Liver (tissue), 8 donors: ENCODE measurements at regions not wholly inside any gene's neighbourhood (a gene's known extent, or its start where the extent isn't known, plus 50 kb on each side); places are given as distances from the start of the nearest gene placed in this dataset.

Source experiments
- DNase-seq: peaks from one replicate; pipeline ENCODE4 v3.0.0-alpha.2; 2017; ENCODE audit warnings: low spot score
- H3K27ac ChIP-seq, 2 donors: one replicate each; pipeline ENCODE4 v1.7.0; 2013; ENCODE audit warnings: inconsistent platforms in 2 of 2, low read length in 2 of 2, control low read depth in 1 of 2, low read depth in 1 of 2, mild to moderate bottlenecking in 1 of 2
- H3K27me3 ChIP-seq, 4 donors: one replicate each; pipeline versions ENCODE4 v1.6.1 to v1.7.0; 2013; ENCODE audit warnings: low read length in 3 of 4, inconsistent platforms in 1 of 4, mild to moderate bottlenecking in 1 of 4, moderate library complexity in 1 of 4; ENCODE audit not compliant: control insufficient read depth in 4 of 4, insufficient read depth in 4 of 4
- H3K36me3 ChIP-seq, 4 donors: one replicate each; pipeline versions ENCODE4 v1.6.1 to v1.7.0; 2013; ENCODE audit warnings: low read length in 3 of 4, mild to moderate bottlenecking in 3 of 4, low read depth in 1 of 4, moderate library complexity in 1 of 4; ENCODE audit not compliant: control insufficient read depth in 4 of 4, insufficient read depth in 3 of 4
- H3K4me1 ChIP-seq, 4 donors: one replicate each; pipeline versions ENCODE4 v1.6.1 to v1.7.0; 2013; ENCODE audit warnings: low read length in 3 of 4, mild to moderate bottlenecking in 3 of 4, moderate library complexity in 1 of 4; ENCODE audit not compliant: control insufficient read depth in 4 of 4, insufficient read depth in 4 of 4
- H3K4me3 ChIP-seq, 3 donors: one replicate each; pipeline versions ENCODE4 v1.6.1 to v1.7.0; 2013; ENCODE audit warnings: low read length in 3 of 3, control low read depth in 1 of 3, low read depth in 1 of 3, mild to moderate bottlenecking in 1 of 3
- H3K9ac ChIP-seq, 2 donors: one replicate each; pipeline ENCODE4 v1.7.0; 2013; ENCODE audit warnings: low read length in 2 of 2, mild to moderate bottlenecking in 2 of 2, moderate library complexity in 2 of 2, control low read depth in 1 of 2, low read depth in 1 of 2
- H3K9me3 ChIP-seq, 4 donors: one replicate each; pipeline versions ENCODE4 v1.6.1 to v1.7.0; 2013; ENCODE audit warnings: low read length in 3 of 4; ENCODE audit not compliant: control insufficient read depth in 4 of 4
- EGR1 ChIP-seq, 2 donors: IDR thresholded peaks; 2 replicates each; pipeline ENCODE4 v1.6.1; 2016 to 2018; ENCODE audit warnings: antibody characterized with exemption in 2 of 2, low read depth in 2 of 2
- FOXA1 ChIP-seq: IDR thresholded peaks from 2 replicates; pipeline ENCODE4 v1.6.1; 2016; ENCODE audit warnings: antibody characterized with exemption
- FOXA2 ChIP-seq: IDR thresholded peaks from 2 replicates; pipeline ENCODE4 v1.6.1; 2016; ENCODE audit warnings: antibody characterized with exemption
- GABPA ChIP-seq, 2 donors: IDR thresholded peaks in 1 of 2; conservative IDR thresholded peaks in 1 of 2; 2 replicates each; pipeline ENCODE4 v1.6.1; 2016; ENCODE audit warnings: antibody characterized with exemption in 2 of 2, mild to moderate bottlenecking in 1 of 2, moderate library complexity in 1 of 2
- HNF4A ChIP-seq, 2 donors: conservative IDR thresholded peaks; 2 replicates each; pipeline ENCODE4 v1.6.1; 2016; ENCODE audit warnings: antibody characterized with exemption in 2 of 2, mild to moderate bottlenecking in 2 of 2
- HNF4G ChIP-seq: IDR thresholded peaks from 2 replicates; pipeline ENCODE4 v1.6.1; 2016; ENCODE audit warnings: antibody characterized with exemption
- JUND ChIP-seq, 2 donors: IDR thresholded peaks; 2 replicates each; pipeline ENCODE4 v1.6.1; 2016; ENCODE audit warnings: antibody characterized with exemption in 2 of 2
- NR2F2 ChIP-seq: IDR thresholded peaks from 2 replicates; pipeline ENCODE4 v1.6.1; 2016; ENCODE audit warnings: antibody characterized with exemption
- RAD21 ChIP-seq, 2 donors: IDR thresholded peaks; 2 replicates each; pipeline ENCODE4 v1.6.1; 2016; ENCODE audit warnings: antibody characterized with exemption in 2 of 2, mild to moderate bottlenecking in 2 of 2
- RXRA ChIP-seq, 2 donors: IDR thresholded peaks; 2 replicates each; pipeline ENCODE4 v1.6.1; 2017 to 2018; ENCODE audit warnings: antibody characterized with exemption in 2 of 2, mild to moderate bottlenecking in 1 of 2
- SP1 ChIP-seq: IDR thresholded peaks from 2 replicates; pipeline ENCODE4 v1.6.1; 2018; ENCODE audit warnings: antibody characterized with exemption, mild to moderate bottlenecking
- TAF1 ChIP-seq: conservative IDR thresholded peaks from 2 replicates; pipeline ENCODE4 v1.6.1; 2016; ENCODE audit warnings: antibody characterized with exemption, mild to moderate bottlenecking
- YY1 ChIP-seq: IDR thresholded peaks from 2 replicates; pipeline ENCODE4 v1.6.1; 2016; ENCODE audit warnings: antibody characterized with exemption, mild to moderate bottlenecking
- WGBS: extraction: QIAGEN DNeasy Blood & Tissue Kit; methylation state at CpG from one replicate; pipeline ENCODE4 v1.1.7; 2013; 5-methylcytosine and 5-hydroxymethylcytosine counted together
- TF ChIP-seq, protein P1 (sequence below): IDR thresholded peaks from 2 replicates; pipeline ENCODE4 v1.6.1; 2016; ENCODE audit warnings: antibody characterized with exemption
- TF ChIP-seq, protein P2 (sequence below): fragments of 150-350 bp; IDR thresholded peaks from 2 replicates; pipeline ENCODE4 v1.5.1; 2017; ENCODE audit warnings: improper control_type of control experiment, low read depth, low read length; ENCODE audit not compliant: missing input control
- TF ChIP-seq, protein P3 (sequence below): IDR thresholded peaks from 2 replicates; pipeline ENCODE4 v1.6.1; 2016; ENCODE audit warnings: antibody characterized with exemption, mild to moderate bottlenecking
- TF ChIP-seq, protein P4 (sequence below): IDR thresholded peaks from 2 replicates; pipeline ENCODE4 v1.6.1; 2016; ENCODE audit warnings: antibody characterized with exemption
- TF ChIP-seq, protein P5 (sequence below): IDR thresholded peaks from 2 replicates; pipeline ENCODE4 v1.6.1; 2016; ENCODE audit warnings: antibody characterized with exemption
- donor health status: healthy.
- donor health status: healthy.
- donor health status: healthy.
- donor health status: healthy.
- donor health status: healthy.

DNA sequence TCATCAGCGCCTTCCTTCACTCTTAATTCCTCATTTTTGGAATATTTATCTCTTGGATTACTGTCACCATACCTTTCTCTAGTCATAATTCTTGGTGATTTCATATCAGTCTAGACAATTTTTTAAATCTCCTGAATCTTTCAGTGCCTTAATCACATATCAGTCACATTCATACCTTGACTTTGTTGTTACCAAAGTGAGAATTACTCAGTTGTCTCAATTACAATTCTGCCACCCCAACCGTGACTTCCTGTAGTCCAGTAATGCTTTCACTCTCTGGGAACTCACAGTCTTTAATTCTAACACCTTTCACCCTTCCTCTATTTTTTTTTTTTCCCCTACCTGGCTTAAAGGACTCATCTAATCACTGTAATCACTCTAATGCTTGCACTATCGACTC, 1275.3 kb upstream of the TENM3 start:
- TF ChIP-seq FOXA2 (no peak), EGR1 (IDR thresholded peaks at IDR 0.05; ENCODE audit: low read depth in 2 of 2) (no peak), RAD21 (IDR thresholded peaks at IDR 0.05) (no peak), FOXA1 (no peak), GABPA (IDR thresholded peaks at IDR 0.05 in 1 of 2, conservative IDR thresholded peaks at IDR 0.05 in 1 of 2) (no peak), RXRA (IDR thresholded peaks at IDR 0.05) (no peak), SP1 (no peak), HNF4A (conservative IDR thresholded peaks at IDR 0.05) (no peak), YY1 (no peak), NR2F2 (no peak), JUND (IDR thresholded peaks at IDR 0.05) (no peak), HNF4G (no peak)
- TF ChIP-seq, protein P1, sequence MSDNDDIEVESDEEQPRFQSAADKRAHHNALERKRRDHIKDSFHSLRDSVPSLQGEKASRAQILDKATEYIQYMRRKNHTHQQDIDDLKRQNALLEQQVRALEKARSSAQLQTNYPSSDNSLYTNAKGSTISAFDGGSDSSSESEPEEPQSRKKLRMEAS: no peak
- TF ChIP-seq, protein P2, sequence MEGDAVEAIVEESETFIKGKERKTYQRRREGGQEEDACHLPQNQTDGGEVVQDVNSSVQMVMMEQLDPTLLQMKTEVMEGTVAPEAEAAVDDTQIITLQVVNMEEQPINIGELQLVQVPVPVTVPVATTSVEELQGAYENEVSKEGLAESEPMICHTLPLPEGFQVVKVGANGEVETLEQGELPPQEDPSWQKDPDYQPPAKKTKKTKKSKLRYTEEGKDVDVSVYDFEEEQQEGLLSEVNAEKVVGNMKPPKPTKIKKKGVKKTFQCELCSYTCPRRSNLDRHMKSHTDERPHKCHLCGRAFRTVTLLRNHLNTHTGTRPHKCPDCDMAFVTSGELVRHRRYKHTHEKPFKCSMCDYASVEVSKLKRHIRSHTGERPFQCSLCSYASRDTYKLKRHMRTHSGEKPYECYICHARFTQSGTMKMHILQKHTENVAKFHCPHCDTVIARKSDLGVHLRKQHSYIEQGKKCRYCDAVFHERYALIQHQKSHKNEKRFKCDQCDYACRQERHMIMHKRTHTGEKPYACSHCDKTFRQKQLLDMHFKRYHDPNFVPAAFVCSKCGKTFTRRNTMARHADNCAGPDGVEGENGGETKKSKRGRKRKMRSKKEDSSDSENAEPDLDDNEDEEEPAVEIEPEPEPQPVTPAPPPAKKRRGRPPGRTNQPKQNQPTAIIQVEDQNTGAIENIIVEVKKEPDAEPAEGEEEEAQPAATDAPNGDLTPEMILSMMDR: no peak
- TF ChIP-seq, protein P3, sequence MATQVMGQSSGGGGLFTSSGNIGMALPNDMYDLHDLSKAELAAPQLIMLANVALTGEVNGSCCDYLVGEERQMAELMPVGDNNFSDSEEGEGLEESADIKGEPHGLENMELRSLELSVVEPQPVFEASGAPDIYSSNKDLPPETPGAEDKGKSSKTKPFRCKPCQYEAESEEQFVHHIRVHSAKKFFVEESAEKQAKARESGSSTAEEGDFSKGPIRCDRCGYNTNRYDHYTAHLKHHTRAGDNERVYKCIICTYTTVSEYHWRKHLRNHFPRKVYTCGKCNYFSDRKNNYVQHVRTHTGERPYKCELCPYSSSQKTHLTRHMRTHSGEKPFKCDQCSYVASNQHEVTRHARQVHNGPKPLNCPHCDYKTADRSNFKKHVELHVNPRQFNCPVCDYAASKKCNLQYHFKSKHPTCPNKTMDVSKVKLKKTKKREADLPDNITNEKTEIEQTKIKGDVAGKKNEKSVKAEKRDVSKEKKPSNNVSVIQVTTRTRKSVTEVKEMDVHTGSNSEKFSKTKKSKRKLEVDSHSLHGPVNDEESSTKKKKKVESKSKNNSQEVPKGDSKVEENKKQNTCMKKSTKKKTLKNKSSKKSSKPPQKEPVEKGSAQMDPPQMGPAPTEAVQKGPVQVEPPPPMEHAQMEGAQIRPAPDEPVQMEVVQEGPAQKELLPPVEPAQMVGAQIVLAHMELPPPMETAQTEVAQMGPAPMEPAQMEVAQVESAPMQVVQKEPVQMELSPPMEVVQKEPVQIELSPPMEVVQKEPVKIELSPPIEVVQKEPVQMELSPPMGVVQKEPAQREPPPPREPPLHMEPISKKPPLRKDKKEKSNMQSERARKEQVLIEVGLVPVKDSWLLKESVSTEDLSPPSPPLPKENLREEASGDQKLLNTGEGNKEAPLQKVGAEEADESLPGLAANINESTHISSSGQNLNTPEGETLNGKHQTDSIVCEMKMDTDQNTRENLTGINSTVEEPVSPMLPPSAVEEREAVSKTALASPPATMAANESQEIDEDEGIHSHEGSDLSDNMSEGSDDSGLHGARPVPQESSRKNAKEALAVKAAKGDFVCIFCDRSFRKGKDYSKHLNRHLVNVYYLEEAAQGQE: no peak
- TF ChIP-seq, protein P4, sequence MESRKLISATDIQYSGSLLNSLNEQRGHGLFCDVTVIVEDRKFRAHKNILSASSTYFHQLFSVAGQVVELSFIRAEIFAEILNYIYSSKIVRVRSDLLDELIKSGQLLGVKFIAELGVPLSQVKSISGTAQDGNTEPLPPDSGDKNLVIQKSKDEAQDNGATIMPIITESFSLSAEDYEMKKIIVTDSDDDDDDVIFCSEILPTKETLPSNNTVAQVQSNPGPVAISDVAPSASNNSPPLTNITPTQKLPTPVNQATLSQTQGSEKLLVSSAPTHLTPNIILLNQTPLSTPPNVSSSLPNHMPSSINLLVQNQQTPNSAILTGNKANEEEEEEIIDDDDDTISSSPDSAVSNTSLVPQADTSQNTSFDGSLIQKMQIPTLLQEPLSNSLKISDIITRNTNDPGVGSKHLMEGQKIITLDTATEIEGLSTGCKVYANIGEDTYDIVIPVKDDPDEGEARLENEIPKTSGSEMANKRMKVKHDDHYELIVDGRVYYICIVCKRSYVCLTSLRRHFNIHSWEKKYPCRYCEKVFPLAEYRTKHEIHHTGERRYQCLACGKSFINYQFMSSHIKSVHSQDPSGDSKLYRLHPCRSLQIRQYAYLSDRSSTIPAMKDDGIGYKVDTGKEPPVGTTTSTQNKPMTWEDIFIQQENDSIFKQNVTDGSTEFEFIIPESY: no peak
- TF ChIP-seq, protein P5, sequence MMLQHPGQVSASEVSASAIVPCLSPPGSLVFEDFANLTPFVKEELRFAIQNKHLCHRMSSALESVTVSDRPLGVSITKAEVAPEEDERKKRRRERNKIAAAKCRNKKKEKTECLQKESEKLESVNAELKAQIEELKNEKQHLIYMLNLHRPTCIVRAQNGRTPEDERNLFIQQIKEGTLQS: no peak
- Histone ChIP-seq H3K36me3 (no peaks in the 10 kb centered on the region), H3K27ac (no peak overlapping the region), H3K27me3 (no peaks in the 10 kb centered on the region), H3K9me3 (no peaks in the 10 kb centered on the region), H3K9ac (no peak overlapping the region), H3K4me1 (no peaks in the 10 kb centered on the region), H3K4me3 (no peak overlapping the region)
- 59% methylated on average over 3 of the region's 3 CpGs for WGBS
- no peak for DNase-seq

DNA sequence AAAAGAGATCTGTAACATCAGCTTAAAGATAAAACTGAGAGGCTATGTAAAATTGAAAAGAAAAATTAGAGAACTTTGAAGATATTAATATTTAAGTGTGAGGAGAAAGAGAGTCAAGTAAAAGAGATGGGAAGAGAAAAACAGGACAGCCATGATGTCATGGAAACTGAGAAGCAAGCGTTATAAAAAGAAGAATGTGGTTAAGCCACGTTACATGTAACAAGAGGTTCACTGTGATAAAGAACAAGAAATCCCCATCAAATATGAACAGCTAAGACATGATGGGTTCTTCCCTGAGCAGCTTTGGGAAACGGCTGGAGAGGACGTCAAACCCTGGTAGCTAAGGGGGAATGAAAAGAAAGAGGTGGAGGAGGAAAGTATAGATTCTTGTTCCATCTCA, 1269.3 kb upstream of the TENM3 start:
- no peak overlapping the region for H3K4me3 ChIP-seq
- H3K27ac ChIP-seq: no peak overlapping the region
- no peaks in the 10 kb centered on the region for H3K27me3 ChIP-seq
- no peaks in the 10 kb centered on the region for H3K9me3 ChIP-seq
- no peak for TF ChIP-seq GABPA (IDR thresholded peaks at IDR 0.05 in 1 of 2, conservative IDR thresholded peaks at IDR 0.05 in 1 of 2)
- TF ChIP-seq, protein P3: no peak
- no peak for TF ChIP-seq FOXA1
- TF ChIP-seq HNF4G: no peak
- TF ChIP-seq EGR1 (IDR thresholded peaks at IDR 0.05; ENCODE audit: low read depth in 2 of 2): no peak
- no peak for TF ChIP-seq TAF1
- no peaks in the 10 kb centered on the region for H3K36me3 ChIP-seq
- DNase-seq: no peak
- 73% methylated on average over 4 of the region's 4 CpGs for whole genome bisulfite sequencing
- no peaks in the 10 kb centered on the region for H3K4me1 ChIP-seq
- no peak overlapping the region for H3K9ac ChIP-seq
